ENCODE measurements at regions not wholly inside any gene's neighbourhood (a gene's known extent, or its start where the extent isn't known, plus 50 kb on each side); places are given as distances from the start of the nearest gene placed in this dataset.
"Not testable (repeated sequence)": the region's sequence is repeated elsewhere in the genome, so short reads cannot be mapped to it uniquely, and the experiment has no call there.

DNA sequence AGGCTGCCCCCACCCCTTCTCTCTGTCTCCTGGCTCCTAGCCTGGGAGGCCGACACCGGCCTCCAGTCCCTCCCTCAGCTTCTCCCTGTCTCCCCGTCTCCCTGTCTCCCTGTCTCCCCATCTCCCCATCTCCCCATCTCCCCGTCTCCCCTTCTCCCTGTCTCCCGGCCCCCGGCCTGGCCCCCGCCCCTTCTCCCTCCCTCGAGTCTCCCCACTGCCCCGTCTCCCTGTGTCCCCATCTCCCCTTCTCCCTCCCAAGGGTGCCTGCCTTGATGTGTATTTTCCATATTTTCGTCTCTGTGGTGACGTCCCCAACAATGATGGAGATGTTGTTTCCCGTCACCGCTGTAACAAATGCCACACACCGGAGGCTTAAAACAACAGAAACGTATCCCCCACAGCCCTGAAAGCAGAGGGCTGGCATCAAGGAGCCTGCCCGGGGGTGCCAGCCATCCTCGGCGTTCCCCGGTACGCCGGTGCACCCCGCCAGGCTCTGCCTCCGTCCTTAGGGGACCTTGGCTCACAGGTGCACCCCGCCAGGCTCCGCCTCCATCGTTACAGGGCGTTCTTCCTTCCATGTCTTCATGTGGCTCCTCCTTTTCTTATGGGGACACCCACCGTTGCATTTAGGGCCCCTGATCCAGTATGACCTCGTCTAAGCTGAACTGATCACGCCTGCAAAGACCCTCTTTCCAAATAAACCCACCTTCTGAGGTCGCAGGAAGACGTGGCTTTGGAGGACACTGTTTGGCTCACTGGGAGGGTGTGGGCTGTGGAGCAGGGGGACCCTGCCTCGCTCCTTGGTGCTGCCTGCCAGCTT is 151.6 kb downstream of the NPIPB11 start:
- POLR2A ChIA-PET: no interaction called here
- TF ChIP-seq ZNF777 (tag by site-specific recombination; IDR thresholded peaks at IDR 0.05; ENCODE audit: borderline replicate concordance) (no peak), OVOL3 (tag by site-specific recombination; IDR thresholded peaks at IDR 0.05) (no peak), ZNF335 (tag by site-specific recombination; conservative IDR thresholded peaks at IDR 0.05) (no peak)
- CTCF ChIA-PET: no interaction called here

GRCh38 chr16:29253716-29254590 is 152.6 kb downstream of the NPIPB11 start:
- POLR2A ChIA-PET; H3K4me1 ChIP-seq (ENCODE audit: control insufficient read depth, insufficient read depth, low read length); CTCF ChIA-PET; H3K36me3 ChIP-seq (ENCODE audit: control insufficient read depth in 2 of 2, insufficient read depth in 1 of 2, low read length in 2 of 2); H3K9me3 ChIP-seq (ENCODE audit: control insufficient read depth, insufficient read depth, low read depth, low read length); H3K27ac ChIP-seq (ENCODE audit: extremely low read depth, low read depth, low read length); H3K4me3 ChIP-seq (ENCODE audit: low read depth, low read length): not testable (repeated sequence)

More for the DNA sequence above, 151.6 kb downstream of the NPIPB11 start:
- Histone ChIP-seq H3K4me1 (ENCODE audit: control insufficient read depth, insufficient read depth, low read length) (no peaks in the 10 kb centered on the region), H3K36me3 (ENCODE audit: control insufficient read depth in 2 of 2, insufficient read depth in 1 of 2, low read length in 2 of 2) (no peaks in the 10 kb centered on the region), H3K27ac (ENCODE audit: extremely low read depth, low read depth, low read length) (no peak overlapping the region), H3K9me3 (ENCODE audit: control insufficient read depth, insufficient read depth, low read depth, low read length) (no peaks in the 10 kb centered on the region), H3K4me3 (ENCODE audit: low read depth, low read length) (no peak overlapping the region)

DNA sequence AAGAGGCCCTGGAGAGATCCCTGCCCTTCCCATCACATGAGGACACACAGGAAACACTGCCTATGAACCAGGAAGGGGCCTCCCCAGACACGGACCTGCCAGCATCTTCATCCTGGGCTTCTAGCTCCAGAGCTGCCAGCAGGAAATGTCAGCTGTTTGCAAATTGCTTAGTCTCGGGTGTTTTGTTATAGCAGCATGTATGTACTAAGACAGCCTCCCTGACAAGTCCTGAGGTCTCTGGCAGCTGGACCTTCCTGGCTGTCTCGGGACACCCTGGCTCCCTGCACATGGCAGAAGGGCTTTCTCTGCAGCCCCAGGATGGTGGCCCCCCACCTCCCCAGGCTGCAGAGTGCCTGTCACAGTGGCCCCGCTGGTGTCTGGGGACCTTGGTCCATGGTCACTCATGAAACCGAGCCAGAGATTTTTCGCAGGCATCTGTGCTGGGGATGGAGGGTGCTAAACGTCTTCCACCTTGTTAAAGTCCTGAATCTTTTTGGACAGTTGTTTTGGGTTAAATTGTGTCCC is 153.4 kb downstream of the NPIPB11 start:
- H3K36me3 ChIP-seq (ENCODE audit: control insufficient read depth in 2 of 2, insufficient read depth in 1 of 2, low read length in 2 of 2); H3K4me3 ChIP-seq (ENCODE audit: low read depth, low read length); CTCF ChIA-PET; H3K4me1 ChIP-seq (ENCODE audit: control insufficient read depth, insufficient read depth, low read length); H3K9me3 ChIP-seq (ENCODE audit: control insufficient read depth, insufficient read depth, low read depth, low read length); H3K27ac ChIP-seq (ENCODE audit: extremely low read depth, low read depth, low read length); POLR2A ChIA-PET: not testable (repeated sequence)

DNA sequence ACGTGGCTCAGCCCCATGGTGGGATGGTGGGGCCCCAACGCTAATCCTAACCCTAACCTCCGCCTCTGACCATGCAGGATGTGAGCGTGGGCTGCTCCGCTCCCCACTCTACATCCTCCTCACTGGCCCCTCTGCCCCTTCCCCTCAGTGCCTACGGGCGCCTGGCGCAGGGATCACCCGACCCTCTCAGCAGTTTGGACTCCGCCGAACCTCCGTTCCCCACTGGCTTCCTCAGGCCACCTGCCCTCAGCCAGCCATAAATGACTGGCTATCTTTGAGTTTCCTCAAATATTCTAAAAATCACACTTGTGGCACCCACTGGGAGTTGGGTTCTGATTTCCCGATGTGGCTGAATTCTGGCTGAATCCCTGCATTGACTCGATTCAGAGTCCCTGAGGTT is 154.2 kb downstream of the NPIPB11 start:
- H3K36me3 ChIP-seq (ENCODE audit: control insufficient read depth in 2 of 2, insufficient read depth in 1 of 2, low read length in 2 of 2); H3K4me1 ChIP-seq (ENCODE audit: control insufficient read depth, insufficient read depth, low read length); H3K9me3 ChIP-seq (ENCODE audit: control insufficient read depth, insufficient read depth, low read depth, low read length); H3K27ac ChIP-seq (ENCODE audit: extremely low read depth, low read depth, low read length); POLR2A ChIA-PET; H3K4me3 ChIP-seq (ENCODE audit: low read depth, low read length); CTCF ChIA-PET: not testable (repeated sequence)

GRCh38 chr16:29251571-29252011 is 154.9 kb downstream of the NPIPB11 start:
- H3K27ac ChIP-seq (ENCODE audit: extremely low read depth, low read depth, low read length); H3K36me3 ChIP-seq (ENCODE audit: control insufficient read depth in 2 of 2, insufficient read depth in 1 of 2, low read length in 2 of 2); H3K4me3 ChIP-seq (ENCODE audit: low read depth, low read length); CTCF ChIA-PET; H3K4me1 ChIP-seq (ENCODE audit: control insufficient read depth, insufficient read depth, low read length); H3K9me3 ChIP-seq (ENCODE audit: control insufficient read depth, insufficient read depth, low read depth, low read length); POLR2A ChIA-PET: not testable (repeated sequence)

GRCh38 chr16:29250923-29251434 is 155.5 kb downstream of the NPIPB11 start:
- H3K27ac ChIP-seq (ENCODE audit: extremely low read depth, low read depth, low read length); H3K9me3 ChIP-seq (ENCODE audit: control insufficient read depth, insufficient read depth, low read depth, low read length); CTCF ChIA-PET; H3K4me1 ChIP-seq (ENCODE audit: control insufficient read depth, insufficient read depth, low read length); POLR2A ChIA-PET; H3K36me3 ChIP-seq (ENCODE audit: control insufficient read depth in 2 of 2, insufficient read depth in 1 of 2, low read length in 2 of 2); H3K4me3 ChIP-seq (ENCODE audit: low read depth, low read length): not testable (repeated sequence)

DNA sequence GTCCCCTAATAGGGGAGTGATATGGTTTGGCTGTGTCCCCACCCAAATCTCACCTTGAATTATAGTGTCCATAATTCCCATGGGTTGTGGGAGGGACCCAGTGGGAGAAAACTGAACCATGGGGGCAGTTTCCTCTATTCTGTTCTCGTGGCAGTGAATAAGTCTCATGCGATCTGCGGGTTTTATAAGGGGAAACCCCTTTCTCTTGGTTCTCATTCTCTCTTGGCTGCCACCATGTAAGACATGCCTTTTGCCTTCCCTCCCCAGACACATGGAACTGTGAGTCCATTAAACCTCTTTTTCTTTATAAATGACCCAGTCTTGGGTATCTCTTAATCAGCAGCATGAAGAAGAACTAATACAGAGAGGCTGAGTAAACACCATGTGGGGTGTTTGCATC is 156.0 kb downstream of the NPIPB11 start:
- H3K27ac ChIP-seq (ENCODE audit: extremely low read depth, low read depth, low read length); H3K9me3 ChIP-seq (ENCODE audit: control insufficient read depth, insufficient read depth, low read depth, low read length); POLR2A ChIA-PET; H3K36me3 ChIP-seq (ENCODE audit: control insufficient read depth in 2 of 2, insufficient read depth in 1 of 2, low read length in 2 of 2); H3K4me3 ChIP-seq (ENCODE audit: low read depth, low read length); H3K4me1 ChIP-seq (ENCODE audit: control insufficient read depth, insufficient read depth, low read length); CTCF ChIA-PET: not testable (repeated sequence)

GRCh38 chr16:29248940-29249318 is 157.6 kb downstream of the NPIPB11 start:
- CTCF ChIA-PET: interaction anchor here (0.6 kb wide), 1 partner anchor 1919 kb away, joined by 3 read pairs; no protein-coding TSS in a partner anchor
- POLR2A ChIA-PET: not testable (repeated sequence)

GRCh38 chr16:29248306-29248939 is 158.1 kb downstream of the NPIPB11 start:
- POLR2A ChIA-PET; H3K9me3 ChIP-seq (ENCODE audit: control insufficient read depth, insufficient read depth, low read depth, low read length); H3K4me1 ChIP-seq (ENCODE audit: control insufficient read depth, insufficient read depth, low read length); H3K4me3 ChIP-seq (ENCODE audit: low read depth, low read length); H3K27ac ChIP-seq (ENCODE audit: extremely low read depth, low read depth, low read length); CTCF ChIA-PET; H3K36me3 ChIP-seq (ENCODE audit: control insufficient read depth in 2 of 2, insufficient read depth in 1 of 2, low read length in 2 of 2): not testable (repeated sequence)

More at GRCh38 chr16:29248940-29249318, 157.6 kb downstream of the NPIPB11 start:
- not testable (repeated sequence) for H3K4me3 ChIP-seq (ENCODE audit: low read depth, low read length); H3K27ac ChIP-seq (ENCODE audit: extremely low read depth, low read depth, low read length); H3K9me3 ChIP-seq (ENCODE audit: control insufficient read depth, insufficient read depth, low read depth, low read length); H3K4me1 ChIP-seq (ENCODE audit: control insufficient read depth, insufficient read depth, low read length); H3K36me3 ChIP-seq (ENCODE audit: control insufficient read depth in 2 of 2, insufficient read depth in 1 of 2, low read length in 2 of 2)
